Spleen (tissue), 11 donors: ENCODE measurements at regions not wholly inside any gene's neighbourhood (a gene's known extent, or its start where the extent isn't known, plus 50 kb on each side); places are given as distances from the start of the nearest gene placed in this dataset.

Source experiments
- DNase-seq: peaks from one replicate; pipeline ENCODE4 v3.0.0-alpha.2; 2020
- H3K27ac ChIP-seq, 8 donors: fragments of 200-600 bp; sonication (generic) in 7 of 8; 1 replicate in 4 of 8; 2 replicates in 4 of 8; pipeline versions ENCODE4 v1.5.0 to v1.8.0; 2016 to 2021; ENCODE audit warnings: inconsistent platforms in 4 of 8, mild to moderate bottlenecking in 4 of 8, moderate library complexity in 1 of 8
- H3K27me3 ChIP-seq, 7 donors: fragments of 200-600 bp; sonication (generic) in 6 of 7; replicated peaks in 1 of 7; 1 replicate in 4 of 7; 2 replicates in 3 of 7; pipeline versions ENCODE4 v1.5.0 to v1.8.0; 2016 to 2021; ENCODE audit warnings: inconsistent platforms in 3 of 7, mild to moderate bottlenecking in 1 of 7
- H3K36me3 ChIP-seq, 6 donors: fragments of 200-600 bp; sonication (generic) in 5 of 6; 1 replicate in 4 of 6; 2 replicates in 2 of 6; pipeline versions ENCODE4 v1.5.0 to v1.8.0; 2016 to 2021; ENCODE audit warnings: inconsistent platforms in 2 of 6
- H3K4me1 ChIP-seq, 6 donors: fragments of 200-600 bp; sonication (generic) in 5 of 6; 1 replicate in 3 of 6; 2 replicates in 3 of 6; pipeline versions ENCODE4 v1.5.0 to v1.8.0; 2016 to 2021; ENCODE audit warnings: inconsistent platforms in 3 of 6
- H3K4me3 ChIP-seq, 8 donors: fragments of 200-600 bp; sonication (generic) in 7 of 8; 1 replicate in 4 of 8; 2 replicates in 4 of 8; pipeline versions ENCODE4 v1.5.0 to v1.8.0; 2016 to 2021; ENCODE audit warnings: inconsistent platforms in 4 of 8, mild to moderate bottlenecking in 4 of 8, moderate library complexity in 2 of 8
- H3K9me3 ChIP-seq, 8 donors: fragments of 200-600 bp; sonication (generic) in 7 of 8; 1 replicate in 4 of 8; 2 replicates in 4 of 8; pipeline versions ENCODE4 v1.5.0 to v1.8.0; 2016 to 2021; ENCODE audit warnings: inconsistent platforms in 4 of 8
- CTCF ChIP-seq, 11 experiments: fragments of 200-600 bp in 7 of 11; fragments of 450-650 bp in 4 of 11; sonication (generic) in 4 of 11; IDR thresholded peaks in 8 of 11; conservative IDR thresholded peaks in 3 of 11; 1 replicate in 7 of 11; 2 replicates in 4 of 11; pipeline versions ENCODE4 v1.4.0 to v1.8.0; 2016 to 2021; ENCODE audit warnings: antibody characterized with exemption in 11 of 11, inconsistent platforms in 4 of 11, mild to moderate bottlenecking in 1 of 11
- POLR2A ChIP-seq, 3 donors: fragments of 450-650 bp; IDR thresholded peaks; one replicate each; pipeline ENCODE4 v1.5.1; 2017; ENCODE audit warnings: antibody characterized with exemption in 3 of 3, mild to moderate bottlenecking in 1 of 3
- POLR2AphosphoS5 ChIP-seq, 3 donors: sonication (generic); formaldehyde crosslinking; IDR thresholded peaks; one replicate each; pipeline ENCODE4 v1.5.1; 2017; ENCODE audit warnings: antibody characterized with exemption in 3 of 3
- WGBS, 5 donors: extraction: QIAGEN DNeasy Blood & Tissue Kit in 3 of 5; methylation state at CpG; one replicate each; pipeline versions ENCODE4 v1.1.5 to v1.1.7; 2013 to 2018; 5-methylcytosine and 5-hydroxymethylcytosine counted together
- intact Hi-C: fragments of 100-400 bp; cut with DNase I; formaldehyde crosslinking; loops from one replicate; pipeline ENCODE4 v1.15.0; 2023; ENCODE audit warnings: low total_unique reads
- donor health status: healthy with polysubstance abuse.
- donor health status: DM: no; HTN: no; CAD: no; lungs with moderate emphysema.
- donor health status: DM: no; HTN: no; CAD: no.
- donor health status: Bipolar disorder and iron deficiency.
- donor health status: healthy.
- donor health status: DM: no; HTN: no; CAD: no.
- donor health status: DM: yes; HTN: yes; CAD: no.

GRCh38 chr20:7378864-7379605, 561.2 kb downstream of the HAO1 start:
- Histone ChIP-seq H3K4me3 (no peak overlapping the region), H3K36me3 (no peaks in the 10 kb centered on the region), H3K27me3 (no peaks in the 10 kb centered on the region), H3K4me1 (no peaks in the 10 kb centered on the region), H3K27ac (no peak overlapping the region), H3K9me3 (peaks cover 0 to 9% (median 0%) of the 10 kb centered on the region in 8 donors)
- intact Hi-C loops, result no loop called here
- TF ChIP-seq POLR2A (IDR thresholded peaks at IDR 0.05), result no peak
- WGBS, 5 donors, result 75 to 93% (median 79%) methylated on average over 5 of the region's 5 CpGs
- no peak for DNase-seq

- H3K4me3 ChIP-seq, result no peak overlapping the region
- H3K4me1 ChIP-seq, result no peaks in the 10 kb centered on the region
- WGBS, 5 donors, result 58 to 93% (median 86%) methylated on average over 8 of the region's 8 CpGs
- intact Hi-C loops, result no loop called here
- no peaks in the 10 kb centered on the region for H3K27me3 ChIP-seq
- no peak overlapping the region for H3K27ac ChIP-seq
- peaks cover 0 to 9% (median 0%) of the 10 kb centered on the region in 8 donors for H3K9me3 ChIP-seq
- TF ChIP-seq POLR2AphosphoS5 (IDR thresholded peaks at IDR 0.05) (no peak), POLR2A (IDR thresholded peaks at IDR 0.05) (no peak), CTCF (IDR thresholded peaks at IDR 0.05 in 8 of 11, conservative IDR thresholded peaks at IDR 0.05 in 3 of 11) (no peak)
- H3K36me3 ChIP-seq, result no peaks in the 10 kb centered on the region
- DNase-seq, result no peak
Observed at GRCh38 chr20:7379621-7380220, 560.5 kb downstream of the HAO1 start.

GRCh38 chr20:7383216-7383615, 557.0 kb downstream of the HAO1 start:
- intact Hi-C loops, result no loop called here

GRCh38 chr20:7387638-7388193, 552.5 kb downstream of the HAO1 start:
- no peak for DNase-seq
- no peak overlapping the region for H3K4me3 ChIP-seq
- intact Hi-C loops, result no loop called here
- 76 to 84% (median 80%) methylated on average over 3 of the region's 3 CpGs for WGBS, 5 donors
- no peaks in the 10 kb centered on the region for H3K9me3 ChIP-seq
- no peak overlapping the region for H3K27ac ChIP-seq
- TF ChIP-seq CTCF (IDR thresholded peaks at IDR 0.05 in 8 of 11, conservative IDR thresholded peaks at IDR 0.05 in 3 of 11) (no peak), POLR2AphosphoS5 (IDR thresholded peaks at IDR 0.05) (no peak), POLR2A (IDR thresholded peaks at IDR 0.05) (no peak)
- H3K36me3 ChIP-seq, result no peaks in the 10 kb centered on the region
- no peaks in the 10 kb centered on the region for H3K27me3 ChIP-seq
- no peaks in the 10 kb centered on the region for H3K4me1 ChIP-seq

More at GRCh38 chr20:7383216-7383615, 557.0 kb downstream of the HAO1 start:
- Histone ChIP-seq H3K4me3 (no peak overlapping the region), H3K36me3 (no peaks in the 10 kb centered on the region), H3K27me3 (no peaks in the 10 kb centered on the region), H3K4me1 (no peaks in the 10 kb centered on the region), H3K27ac (no peak overlapping the region), H3K9me3 (no peaks in the 10 kb centered on the region)
- DNase-seq, result no peak
- no peak for TF ChIP-seq POLR2A (IDR thresholded peaks at IDR 0.05)
- TF ChIP-seq CTCF (IDR thresholded peaks at IDR 0.05 in 8 of 11, conservative IDR thresholded peaks at IDR 0.05 in 3 of 11), result no peak
- TF ChIP-seq POLR2AphosphoS5 (IDR thresholded peaks at IDR 0.05), result no peak
